ENCODE measurements at regions not wholly inside any gene's neighbourhood (a gene's known extent, or its start where the extent isn't known, plus 50 kb on each side); places are given as distances from the start of the nearest gene placed in this dataset.
"Not testable (repeated sequence)": the region's sequence is repeated elsewhere in the genome, so short reads cannot be mapped to it uniquely, and the experiment has no call there.

DNA sequence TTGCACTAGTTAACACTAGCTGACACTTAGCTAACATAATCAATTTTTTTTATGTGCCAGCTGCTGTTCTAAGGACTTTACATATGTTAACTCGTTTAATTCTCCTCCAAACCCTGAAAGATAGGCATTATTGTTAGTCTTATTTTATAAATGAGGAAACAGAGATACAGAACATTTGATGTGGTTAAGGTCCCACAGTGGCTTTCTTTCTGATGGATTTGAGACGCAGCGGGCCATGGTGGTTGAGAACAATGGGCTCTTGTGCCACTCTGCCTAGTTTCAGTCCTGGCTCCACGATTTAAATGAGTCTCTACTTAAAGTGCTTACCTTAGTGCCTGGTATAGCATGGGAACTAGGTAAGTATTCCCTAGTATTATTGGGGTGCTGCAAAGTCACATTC, 201.9 kb upstream of the SPRED2 start:
- DNase-seq = no peak

DNA sequence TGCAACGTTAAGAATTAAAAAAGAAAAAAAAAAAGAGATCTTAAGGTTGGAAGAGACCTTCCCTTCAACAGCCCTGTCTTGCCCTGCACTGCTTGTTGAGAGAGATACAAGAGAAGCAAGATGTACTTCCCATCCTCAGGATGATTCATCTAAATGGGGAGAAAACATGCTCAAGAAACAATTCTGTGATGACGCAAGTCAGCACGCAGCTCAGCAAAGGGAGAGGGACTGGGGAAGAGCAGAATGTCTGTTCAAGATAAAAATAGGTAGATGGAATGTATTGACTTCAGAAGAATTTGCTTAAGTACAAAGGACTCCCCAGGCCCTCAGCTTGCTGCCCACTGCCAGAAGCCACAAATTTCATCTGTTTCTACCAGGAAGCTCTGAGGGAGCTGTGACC, 198.2 kb upstream of the SPRED2 start:
- no peak for DNase-seq

DNA sequence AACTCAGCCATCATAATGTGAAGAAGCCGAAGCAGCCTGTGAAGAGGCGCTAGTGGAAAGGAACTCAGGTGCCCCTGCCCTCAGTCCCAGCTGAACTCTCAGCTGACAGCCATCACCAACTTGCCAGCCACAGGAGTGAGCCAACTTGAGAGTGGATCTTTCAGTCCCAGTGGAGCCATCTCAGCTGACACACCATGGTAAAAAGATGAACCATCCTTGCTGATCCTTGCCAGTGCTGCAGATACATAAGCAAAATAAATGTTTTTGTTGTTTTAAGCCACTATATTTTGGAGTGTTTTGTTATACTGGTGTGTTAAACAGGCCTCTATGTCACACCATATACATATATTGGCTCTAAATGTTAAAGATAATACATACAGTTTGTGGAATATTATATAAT, 195.8 kb upstream of the SPRED2 start:
- DNase-seq = no peak

DNA sequence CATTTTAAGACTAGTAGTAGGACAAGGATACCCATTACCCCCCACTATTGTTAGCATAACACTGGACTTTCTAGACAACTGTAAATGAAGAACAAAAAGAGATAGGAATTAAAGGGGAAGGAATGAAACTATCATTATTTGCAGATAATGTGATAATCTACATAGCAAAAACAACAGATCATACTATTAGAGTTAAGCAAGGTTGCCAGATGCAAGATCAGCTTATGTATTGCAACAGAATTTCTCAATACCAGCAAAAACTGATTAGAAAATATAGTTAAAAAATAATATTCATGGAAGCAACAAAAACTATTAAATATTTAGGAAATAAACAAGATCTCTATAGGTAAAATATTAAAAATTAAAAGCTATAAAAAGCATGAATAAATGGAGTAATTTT, 194.4 kb upstream of the SPRED2 start:
- DNase-seq = no peak

DNA sequence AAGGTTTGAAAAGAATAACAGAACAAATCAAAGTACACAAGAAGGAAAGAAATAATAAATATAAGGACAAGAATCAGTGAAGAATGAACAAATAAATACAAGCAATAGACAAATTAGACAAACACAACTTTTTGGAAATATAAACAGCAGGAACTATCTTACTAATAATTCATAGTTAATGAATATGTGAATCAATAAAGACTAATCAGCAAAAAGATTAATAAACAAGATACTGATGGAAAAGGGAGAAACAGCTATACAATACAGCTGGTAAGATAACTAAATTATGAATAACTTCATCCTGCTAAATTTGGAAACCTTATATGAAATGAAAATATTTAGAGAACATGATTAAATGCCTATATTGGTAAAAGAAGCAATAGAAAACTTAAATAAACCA, 193.6 kb upstream of the SPRED2 start:
- no peak for DNase-seq

DNA sequence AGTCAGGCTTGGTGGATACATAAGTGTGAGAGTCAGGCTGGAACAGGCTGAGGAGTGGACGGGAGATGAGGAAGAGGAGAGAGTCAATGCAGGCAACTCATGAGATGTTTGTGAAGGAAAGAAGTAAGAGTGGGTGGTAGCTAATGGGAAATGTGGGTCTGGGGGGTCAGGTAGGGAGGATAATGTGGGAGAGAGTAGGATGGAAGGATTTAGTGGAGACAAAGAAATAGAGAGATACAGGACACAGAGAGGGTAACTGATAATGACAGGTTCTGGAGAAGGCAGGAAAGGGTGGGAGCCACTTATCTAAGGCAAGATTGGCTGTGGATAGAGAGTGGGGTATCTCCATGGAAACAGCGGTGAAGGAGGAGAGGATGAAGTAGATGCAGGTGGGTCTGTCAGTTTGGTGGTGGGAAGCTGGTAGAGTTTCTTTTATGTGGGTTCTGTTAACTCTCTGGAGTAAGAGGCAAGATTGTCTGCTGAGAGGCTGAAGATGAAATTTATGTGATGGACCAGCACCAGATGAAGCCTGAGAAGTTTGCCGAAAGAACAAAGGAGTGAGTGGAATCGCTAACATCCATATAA, 190.6 kb upstream of the SPRED2 start:
- DNase-seq = no peak

DNA sequence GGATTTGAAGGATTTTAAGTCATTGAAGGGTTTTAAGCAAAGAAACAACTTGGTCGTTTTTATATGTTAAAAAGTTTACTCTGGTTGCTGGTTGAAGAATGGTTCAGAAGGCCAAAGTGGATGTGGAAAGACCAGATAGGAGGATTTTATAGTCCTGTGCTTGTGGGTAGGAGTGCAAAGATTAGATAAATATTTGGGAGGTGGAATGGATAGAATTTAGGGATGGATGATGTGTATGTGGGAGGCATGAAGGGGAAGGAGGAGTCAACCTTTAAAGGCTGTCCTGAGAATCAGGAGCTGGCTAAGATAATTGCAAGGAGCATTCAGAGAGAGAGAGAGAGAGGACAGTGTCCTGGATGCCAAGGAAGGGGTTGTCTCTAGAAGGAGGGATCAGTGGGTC, 190.1 kb upstream of the SPRED2 start:
- DNase-seq = no peak

DNA sequence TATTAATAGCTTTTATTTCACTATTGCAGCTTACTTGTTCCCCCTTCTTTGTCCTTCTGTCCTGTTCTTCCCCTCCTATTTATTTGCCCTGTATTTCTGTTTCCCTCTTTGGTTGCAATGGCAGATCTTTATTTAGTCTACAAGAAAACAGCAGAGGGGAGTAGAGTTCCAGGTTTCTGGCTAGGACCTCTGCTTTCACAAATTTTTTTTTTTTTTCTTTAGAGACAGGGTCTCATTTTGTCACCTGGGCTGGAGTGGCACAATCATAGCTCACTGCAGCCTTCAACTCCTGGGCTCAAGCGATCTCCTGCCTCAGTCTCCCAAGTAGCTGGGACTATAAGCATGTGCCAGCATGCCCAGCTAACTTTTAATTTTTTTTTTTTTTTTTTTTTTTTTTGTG, 188.1 kb upstream of the SPRED2 start:
- DNase-seq = no peak

DNA sequence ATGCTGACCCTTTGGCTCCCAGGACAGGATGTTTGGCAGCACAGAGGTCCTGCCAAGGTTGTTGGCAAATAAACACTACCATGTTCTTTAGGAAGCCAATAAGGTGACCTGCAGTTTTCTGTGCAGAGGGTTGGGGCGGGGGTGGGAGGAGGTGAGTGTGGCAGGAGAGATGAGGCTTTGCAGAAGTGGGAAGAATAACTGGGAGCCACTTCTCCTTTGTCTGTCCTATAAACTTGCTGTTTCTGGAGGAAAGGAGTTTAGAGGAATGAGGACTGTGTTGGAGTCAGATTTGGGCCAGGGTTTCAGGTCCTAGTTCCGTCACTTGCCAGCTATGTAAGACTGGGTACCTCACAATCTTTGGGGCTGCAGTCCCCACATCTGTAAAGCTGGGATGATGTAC, 187.6 kb upstream of the SPRED2 start:
- no peak for DNase-seq

DNA sequence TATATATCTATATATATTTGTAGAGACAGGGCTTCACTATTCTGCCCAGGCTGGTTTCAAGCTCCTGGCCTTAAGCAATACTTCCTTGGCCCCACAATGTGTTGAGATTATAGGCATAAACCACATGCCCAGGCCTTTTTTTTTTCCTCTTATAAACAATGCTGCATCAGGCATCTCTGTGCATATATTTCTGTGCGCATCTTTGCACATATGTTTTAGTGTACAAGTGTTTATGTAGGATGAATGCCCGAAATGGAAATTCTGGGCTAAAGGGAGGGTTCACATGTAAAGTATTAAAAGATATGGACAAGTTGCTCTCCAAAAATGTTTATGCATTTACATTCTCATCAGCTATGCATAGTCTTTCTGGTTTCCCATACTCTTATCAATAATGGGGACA, 183.2 kb upstream of the SPRED2 start:
- DNase-seq = no peak

DNA sequence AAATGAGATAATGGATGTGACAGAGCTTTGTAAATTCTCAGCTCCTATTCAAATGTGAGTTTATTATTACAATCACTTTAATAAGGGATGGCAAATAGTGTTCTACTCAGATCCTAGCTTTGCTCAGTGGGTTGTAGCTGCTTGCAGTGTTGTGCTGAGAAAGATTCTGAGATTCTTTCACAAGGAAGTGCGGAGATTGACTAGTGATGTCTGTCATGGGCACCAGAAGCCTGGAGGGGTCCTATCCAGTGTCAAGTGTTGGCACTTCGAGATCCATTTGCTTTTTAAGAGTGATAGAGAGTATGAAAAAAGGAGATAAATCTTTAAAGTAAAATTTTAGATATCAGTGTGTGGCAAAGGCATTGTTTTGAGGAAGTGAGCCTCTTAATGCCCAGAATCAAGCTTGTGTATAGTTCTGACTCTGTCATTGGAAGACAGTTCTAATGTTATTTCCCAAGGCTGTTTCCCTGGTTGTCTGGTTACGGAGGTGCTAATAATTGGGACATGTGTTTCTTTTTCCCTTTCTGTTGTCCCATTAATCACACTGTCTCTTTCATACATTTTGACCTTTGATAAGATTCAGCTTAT, 181.7 kb upstream of the SPRED2 start:
- no peak for DNase-seq

DNA sequence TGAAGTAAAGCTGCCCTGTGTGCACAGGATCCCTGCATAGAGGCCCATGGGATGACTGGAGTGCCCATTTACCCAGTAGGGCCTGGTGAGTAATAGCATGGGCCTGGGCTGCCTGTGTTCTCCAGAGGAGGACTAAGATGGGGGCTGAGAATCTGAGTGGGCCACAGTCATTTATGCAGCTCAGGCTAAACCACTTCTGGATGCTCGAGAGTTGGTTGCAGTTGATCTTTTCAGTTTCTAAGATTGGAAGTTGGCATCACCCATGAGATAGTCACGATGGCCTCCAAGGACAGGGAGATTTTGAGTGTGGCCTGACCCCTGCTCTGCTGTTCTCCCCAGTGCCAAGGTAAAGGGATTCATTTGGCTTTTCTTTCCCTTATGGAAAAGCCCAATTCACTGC, 179.1 kb upstream of the SPRED2 start:
- DNase-seq = no peak

DNA sequence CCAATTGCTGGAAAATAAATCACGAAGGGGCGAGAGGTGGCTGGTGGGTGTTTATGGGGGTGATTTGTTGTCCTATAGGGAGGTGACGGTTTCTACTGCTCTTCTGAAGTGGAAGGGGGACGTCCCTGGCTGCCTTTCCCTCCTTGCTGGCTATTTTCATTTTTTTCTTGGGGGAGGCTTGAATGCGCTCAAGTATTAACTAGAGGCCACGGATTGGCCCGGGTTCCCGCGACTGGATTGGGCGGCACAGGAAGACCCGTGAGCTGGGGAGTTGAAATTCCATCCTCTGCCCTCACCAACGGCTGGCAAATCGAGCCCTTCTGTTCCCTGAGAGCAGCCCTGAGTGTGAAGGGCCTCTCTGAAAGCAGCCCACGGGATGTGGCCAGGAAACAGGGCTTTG, 176.5 kb upstream of the SPRED2 start:
- DNase-seq = peak; percentile 49

DNA sequence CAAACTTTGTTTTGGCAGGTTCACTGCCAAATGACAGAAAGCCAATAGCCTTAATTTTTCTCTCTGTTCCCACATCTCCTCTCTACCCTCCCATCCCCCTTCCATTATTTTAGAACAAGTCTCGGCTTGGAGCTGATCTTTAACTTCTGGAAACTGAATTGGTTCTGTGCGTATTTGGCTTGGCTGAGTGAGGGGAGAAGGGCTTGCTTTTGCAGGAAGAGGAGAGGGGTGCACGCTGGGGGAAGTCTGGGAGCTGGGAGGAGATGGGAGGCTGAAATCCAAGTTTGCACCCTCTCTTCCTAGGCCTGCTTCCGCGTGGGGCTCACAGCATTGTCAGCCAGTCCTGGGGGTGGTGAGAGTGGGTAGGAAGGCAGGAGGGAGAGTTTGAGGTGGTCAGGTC, 176.1 kb upstream of the SPRED2 start:
- peak; percentile 45 for DNase-seq

DNA sequence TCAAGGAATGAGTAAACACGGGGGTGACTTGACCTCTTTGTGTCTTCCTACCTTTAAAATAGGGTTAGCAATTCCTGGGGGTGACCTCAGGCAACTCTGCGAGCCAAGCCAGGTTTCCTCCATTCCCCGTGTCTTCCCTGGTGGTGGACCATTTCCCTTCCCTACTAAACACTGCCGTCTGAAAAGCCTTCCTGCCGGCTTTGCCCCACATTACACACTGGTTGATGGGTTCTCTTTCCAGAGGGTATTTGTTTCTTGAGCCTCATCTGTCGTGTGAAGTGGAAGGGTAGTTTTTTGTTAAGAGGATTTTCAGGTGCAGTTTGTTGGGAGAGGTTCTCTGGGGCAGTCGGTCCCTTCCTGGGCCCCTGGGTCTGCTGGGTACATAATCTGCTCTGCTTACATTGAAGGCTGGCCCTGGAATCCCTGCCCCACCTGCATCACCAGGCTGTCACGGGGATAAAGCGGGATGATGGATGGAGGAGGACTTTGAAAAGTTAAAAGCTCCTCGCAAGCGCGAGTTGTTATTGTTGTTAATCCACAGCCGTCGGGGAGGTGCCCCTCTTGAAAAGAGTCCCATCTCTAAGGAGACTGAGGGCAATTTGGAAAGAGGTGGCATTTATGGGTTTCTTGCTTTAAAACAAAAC, 175.4 kb upstream of the SPRED2 start:
- no peak for DNase-seq

DNA sequence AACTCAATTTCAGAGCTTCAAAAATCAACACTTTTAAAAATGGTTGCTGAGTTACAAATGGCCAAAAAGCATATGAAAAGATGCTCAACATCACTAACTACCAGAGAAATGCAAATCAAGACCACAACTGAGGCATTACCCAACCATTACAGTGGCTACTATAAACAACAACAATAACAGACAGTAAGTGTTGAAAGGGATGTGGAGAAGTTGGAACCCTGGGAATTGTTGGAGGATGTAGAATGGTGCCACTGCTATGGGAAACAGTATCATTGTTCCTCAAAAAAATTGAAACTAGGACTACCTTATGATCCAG, 173.3 kb upstream of the SPRED2 start:
- no peak for DNase-seq

DNA sequence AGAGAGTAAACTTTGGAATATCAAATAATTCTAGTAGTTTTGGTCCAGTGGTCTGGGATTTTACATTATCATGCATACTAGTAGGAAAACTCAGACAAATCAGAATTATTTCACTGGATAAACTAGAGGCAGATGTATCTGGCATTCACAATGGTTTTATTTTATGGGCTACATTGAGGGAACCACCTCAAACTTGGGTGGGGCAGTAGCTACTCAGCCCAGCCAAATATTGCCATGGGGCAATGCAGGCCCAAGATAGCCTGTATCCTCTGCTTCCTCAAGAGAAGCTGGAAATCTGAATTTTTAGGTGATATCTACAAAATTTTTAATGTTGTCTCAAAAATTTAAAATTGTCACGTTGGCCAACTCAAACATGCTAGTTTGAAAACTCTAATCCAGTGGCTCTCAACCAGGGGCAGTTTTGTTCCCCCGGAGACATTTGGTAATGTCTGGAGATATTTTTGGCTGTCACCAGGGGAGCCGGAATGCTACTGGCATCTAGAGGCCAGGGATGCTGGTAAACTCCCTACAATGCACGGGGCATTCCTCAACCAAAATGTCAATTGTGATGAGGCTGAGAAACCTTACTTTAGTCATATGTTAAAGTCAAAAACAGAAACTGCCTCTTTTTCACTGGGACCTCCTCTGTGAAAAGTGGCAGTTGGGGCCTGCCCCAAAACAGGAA, 172.8 kb upstream of the SPRED2 start:
- DNase-seq = no peak

DNA sequence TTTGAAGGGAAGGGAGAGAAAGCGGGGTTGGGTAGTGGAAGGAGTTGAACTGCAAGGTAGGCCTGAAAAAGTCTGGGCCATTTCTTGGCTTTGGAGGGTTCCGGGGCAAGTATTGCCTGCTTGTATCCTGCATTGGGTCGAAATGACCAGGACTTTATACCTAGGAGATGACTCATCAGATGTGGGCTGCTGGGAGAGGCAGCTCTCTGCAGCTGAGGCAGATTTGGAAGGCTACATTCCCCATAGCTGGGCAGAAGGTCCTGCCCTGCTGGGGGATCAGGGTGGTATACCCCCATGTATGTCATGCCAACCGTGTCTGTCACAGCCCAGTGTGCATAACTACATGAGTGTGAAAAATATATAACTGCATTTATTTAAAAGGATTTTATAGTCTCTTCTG, 171.8 kb upstream of the SPRED2 start:
- DNase-seq = no peak

DNA sequence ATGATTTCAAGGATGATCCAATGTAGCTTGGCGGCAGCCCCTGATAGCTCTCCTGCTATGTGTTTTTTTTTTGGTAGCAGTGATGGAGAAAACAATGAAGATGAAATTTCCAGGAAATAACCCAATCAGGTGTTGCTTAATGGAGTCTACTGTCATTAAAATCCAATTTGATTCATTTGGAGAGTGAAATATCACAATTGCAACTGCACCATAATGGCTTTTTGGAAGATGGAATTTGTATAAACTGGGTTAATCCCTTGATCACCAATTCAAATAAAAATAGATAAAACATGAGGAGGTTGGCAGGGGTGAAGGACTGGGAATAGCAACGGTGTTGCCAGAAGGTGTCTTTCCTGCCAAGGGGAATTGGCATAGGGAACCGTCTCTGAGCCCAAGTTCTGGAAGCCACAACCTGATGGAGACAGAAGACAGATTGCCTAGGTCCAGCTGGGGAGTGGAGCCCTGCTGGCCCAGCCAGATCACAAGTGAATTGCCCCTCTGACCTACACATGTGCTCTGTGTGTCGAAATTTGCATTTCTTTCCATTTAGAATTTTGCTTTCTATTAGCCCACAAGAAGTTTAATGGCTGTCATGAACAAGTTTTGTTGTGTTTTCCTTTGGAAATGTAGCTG, 170.3 kb upstream of the SPRED2 start:
- no peak for DNase-seq

DNA sequence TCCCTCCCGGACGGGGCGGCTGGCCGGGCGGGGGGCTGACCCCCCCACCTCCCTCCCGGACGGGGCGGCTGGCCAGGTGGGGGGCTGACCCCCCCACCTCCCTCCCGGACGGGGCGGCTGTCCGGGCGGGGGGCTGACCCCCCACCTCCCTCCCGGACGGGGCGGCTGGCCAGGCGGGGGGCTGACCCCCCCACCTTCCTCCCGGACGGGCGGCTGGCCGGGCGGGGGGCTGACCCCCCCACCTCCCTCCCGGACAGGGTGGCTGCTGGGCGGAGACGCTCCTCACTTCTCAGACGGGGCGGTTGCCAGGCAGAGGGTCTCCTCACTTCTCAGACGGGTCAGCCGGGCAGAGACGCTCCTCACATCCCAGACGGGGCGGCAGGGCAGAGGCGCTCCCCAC, 168.5 kb upstream of the SPRED2 start:
- not testable (repeated sequence) for DNase-seq

DNA sequence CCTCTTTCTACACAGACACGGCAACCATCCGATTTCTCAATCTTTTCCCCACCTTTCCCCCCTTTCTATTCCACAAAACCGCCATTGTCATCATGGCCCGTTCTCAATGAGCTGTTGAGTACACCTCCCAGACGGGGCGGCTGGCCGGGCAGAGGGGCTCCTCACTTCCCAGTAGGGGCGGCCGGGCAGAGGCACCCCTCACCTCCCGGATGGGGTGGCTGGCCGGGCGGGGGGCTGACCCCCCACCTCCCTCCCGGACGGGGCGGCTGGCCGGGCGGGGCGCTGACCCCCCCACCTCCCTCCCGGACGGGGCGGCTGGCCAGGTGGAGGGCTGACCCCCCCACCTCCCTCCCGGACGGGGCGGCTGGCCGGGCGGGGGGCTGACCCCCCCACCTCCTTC, 168.0 kb upstream of the SPRED2 start:
- DNase-seq = not testable (repeated sequence)

DNA sequence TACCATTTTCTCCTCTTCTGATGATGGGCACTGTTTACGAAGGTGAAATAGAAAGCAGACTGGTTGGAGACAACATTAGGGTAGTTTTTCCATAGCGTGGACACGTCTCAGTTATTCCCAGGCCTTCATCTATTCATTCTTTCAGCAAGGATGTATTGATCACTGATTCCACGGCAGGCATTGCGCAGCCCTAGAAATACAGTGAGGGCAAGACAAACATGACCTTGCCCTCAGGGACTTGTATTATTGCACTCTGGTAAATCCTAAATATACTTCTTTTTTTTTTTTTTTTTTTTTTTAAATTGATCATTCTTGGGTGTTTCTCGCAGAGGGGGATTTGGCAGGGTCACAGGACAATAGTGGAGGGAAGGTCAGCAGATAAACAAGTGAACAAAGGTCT, 167.3 kb upstream of the SPRED2 start:
- no peak for DNase-seq

DNA sequence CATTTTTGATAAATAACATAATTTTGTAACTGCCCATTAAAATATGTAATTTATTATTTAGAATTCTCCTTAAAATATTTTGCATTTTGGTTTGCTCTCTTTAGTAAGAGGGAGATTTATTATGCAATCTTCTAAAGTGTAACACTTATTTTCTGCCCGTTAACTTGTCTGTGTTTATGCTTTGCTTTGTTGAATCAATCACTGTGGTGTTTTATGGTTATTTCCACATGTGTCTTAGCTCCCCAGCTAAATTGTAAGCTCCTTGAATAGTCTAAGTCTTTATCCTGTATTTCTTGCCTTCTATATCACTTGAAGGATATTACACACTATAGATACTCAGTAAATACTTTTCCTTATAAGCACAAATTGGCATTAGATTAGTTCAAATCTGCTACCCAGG, 166.6 kb upstream of the SPRED2 start:
- DNase-seq = no peak

DNA sequence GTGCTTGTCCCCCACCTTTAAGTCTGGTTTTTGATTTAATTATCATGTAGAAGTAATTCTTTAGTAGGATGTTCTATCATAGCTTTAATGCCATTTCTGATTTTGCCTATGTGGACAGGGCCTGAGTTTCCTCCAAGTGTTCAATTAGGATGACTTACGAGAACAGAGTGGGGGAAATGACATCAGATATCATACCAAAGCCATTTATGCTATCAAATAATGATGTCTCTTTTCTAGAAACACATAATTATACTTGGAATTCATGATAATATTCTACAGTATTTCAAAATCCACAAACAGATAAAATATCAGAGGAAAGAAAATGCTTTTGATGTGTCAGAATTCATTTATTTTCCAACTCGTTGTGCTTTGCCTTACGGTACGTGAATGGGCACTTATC, 165.9 kb upstream of the SPRED2 start:
- no peak for DNase-seq
